ENCODE measurements at regions not wholly inside any gene's neighbourhood (a gene's known extent, or its start where the extent isn't known, plus 50 kb on each side); places are given as distances from the start of the nearest gene placed in this dataset.

- Mint-ChIP-seq H3K4me3 (ENCODE audit: low read depth, unreplicated experiment) (no peak overlapping the region), H3K36me3 (ENCODE audit: insufficient read depth, unreplicated experiment) (no peaks in the 10 kb centered on the region), H3K9me3 (ENCODE audit: low read depth, unreplicated experiment) (no peaks in the 10 kb centered on the region), H3K4me1 (ENCODE audit: low read depth, unreplicated experiment) (no peaks in the 10 kb centered on the region), H3K27me3 (ENCODE audit: unreplicated experiment) (no peaks in the 10 kb centered on the region), H3K27ac (ENCODE audit: unreplicated experiment) (no peak overlapping the region)
- intact Hi-C loops (cut with micrococcal nuclease; ENCODE audit: unreplicated experiment), result no loop called here
- TF ChIP-seq, protein P1, sequence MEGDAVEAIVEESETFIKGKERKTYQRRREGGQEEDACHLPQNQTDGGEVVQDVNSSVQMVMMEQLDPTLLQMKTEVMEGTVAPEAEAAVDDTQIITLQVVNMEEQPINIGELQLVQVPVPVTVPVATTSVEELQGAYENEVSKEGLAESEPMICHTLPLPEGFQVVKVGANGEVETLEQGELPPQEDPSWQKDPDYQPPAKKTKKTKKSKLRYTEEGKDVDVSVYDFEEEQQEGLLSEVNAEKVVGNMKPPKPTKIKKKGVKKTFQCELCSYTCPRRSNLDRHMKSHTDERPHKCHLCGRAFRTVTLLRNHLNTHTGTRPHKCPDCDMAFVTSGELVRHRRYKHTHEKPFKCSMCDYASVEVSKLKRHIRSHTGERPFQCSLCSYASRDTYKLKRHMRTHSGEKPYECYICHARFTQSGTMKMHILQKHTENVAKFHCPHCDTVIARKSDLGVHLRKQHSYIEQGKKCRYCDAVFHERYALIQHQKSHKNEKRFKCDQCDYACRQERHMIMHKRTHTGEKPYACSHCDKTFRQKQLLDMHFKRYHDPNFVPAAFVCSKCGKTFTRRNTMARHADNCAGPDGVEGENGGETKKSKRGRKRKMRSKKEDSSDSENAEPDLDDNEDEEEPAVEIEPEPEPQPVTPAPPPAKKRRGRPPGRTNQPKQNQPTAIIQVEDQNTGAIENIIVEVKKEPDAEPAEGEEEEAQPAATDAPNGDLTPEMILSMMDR (IDR thresholded peaks at IDR 0.05; ENCODE audit: unreplicated experiment), result no peak
- BruUV-seq (replicated peaks), result no TSS peak
- no peak for DNase-seq
- CTCF ChIA-PET, result no interaction called here
These were observed 446.2 kb downstream of the PLK2 start for GRCh38 chr5:58013542-58014258.

DNA sequence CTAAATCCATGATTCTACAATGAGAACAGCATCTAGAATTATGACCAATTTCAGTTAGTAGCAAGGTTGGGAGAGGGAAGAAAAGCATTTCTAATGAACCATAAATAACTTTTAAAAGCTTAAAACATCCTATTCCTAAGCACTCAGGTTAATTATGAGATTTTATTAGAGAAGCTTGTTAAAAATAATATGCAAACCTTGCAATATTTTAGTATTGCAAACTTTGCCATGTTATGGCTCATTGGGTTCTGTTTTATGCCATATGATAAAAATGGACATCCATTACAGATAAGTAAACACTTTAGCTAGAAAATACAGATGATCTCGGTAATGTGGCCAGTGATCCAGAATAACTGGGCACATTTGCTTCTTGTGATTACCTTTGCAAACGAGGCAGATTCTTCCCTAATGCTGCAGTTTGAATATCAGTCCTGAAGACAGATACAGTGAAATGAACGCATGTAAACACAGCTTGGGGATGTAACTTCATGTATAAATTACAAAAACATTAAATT lies 447.0 kb downstream of the PLK2 start:
- no TSS peak for BruUV-seq (replicated peaks)
- intact Hi-C loops (cut with micrococcal nuclease; ENCODE audit: unreplicated experiment), result no loop called here
- H3K4me3 Mint-ChIP-seq (ENCODE audit: low read depth, unreplicated experiment), result no peak overlapping the region
- H3K9me3 Mint-ChIP-seq (ENCODE audit: low read depth, unreplicated experiment), result no peaks in the 10 kb centered on the region
- H3K27ac Mint-ChIP-seq (ENCODE audit: unreplicated experiment), result no peak overlapping the region
- CTCF ChIA-PET, result interaction anchor here (0.6 kb wide), 2 partner anchors 252 to 457 kb away, joined by 3 to 4 read pairs; no protein-coding TSS in a partner anchor
- DNase-seq, result no peak
- TF ChIP-seq, protein P1 (IDR thresholded peaks at IDR 0.05; ENCODE audit: unreplicated experiment), result no peak
- H3K36me3 Mint-ChIP-seq (ENCODE audit: insufficient read depth, unreplicated experiment), result no peaks in the 10 kb centered on the region
- no peaks in the 10 kb centered on the region for H3K4me1 Mint-ChIP-seq (ENCODE audit: low read depth, unreplicated experiment)
- no peaks in the 10 kb centered on the region for H3K27me3 Mint-ChIP-seq (ENCODE audit: unreplicated experiment)

GRCh38 chr5:58012102-58012501 lies 447.8 kb downstream of the PLK2 start:
- H3K9me3 Mint-ChIP-seq (ENCODE audit: low read depth, unreplicated experiment), result no peaks in the 10 kb centered on the region
- BruUV-seq (replicated peaks), result no TSS peak
- no peak overlapping the region for H3K27ac Mint-ChIP-seq (ENCODE audit: unreplicated experiment)
- intact Hi-C loops (cut with micrococcal nuclease; ENCODE audit: unreplicated experiment), result no loop called here
- no peak for DNase-seq
- H3K4me1 Mint-ChIP-seq (ENCODE audit: low read depth, unreplicated experiment), result no peaks in the 10 kb centered on the region
- H3K27me3 Mint-ChIP-seq (ENCODE audit: unreplicated experiment), result no peaks in the 10 kb centered on the region
- H3K4me3 Mint-ChIP-seq (ENCODE audit: low read depth, unreplicated experiment), result no peak overlapping the region
- no peaks in the 10 kb centered on the region for H3K36me3 Mint-ChIP-seq (ENCODE audit: insufficient read depth, unreplicated experiment)
- CTCF ChIA-PET, result interaction anchor here (0.6 kb wide), 1 partner anchor 253 kb away, joined by 3 read pairs; no protein-coding TSS in a partner anchor
- TF ChIP-seq, protein P1 (IDR thresholded peaks at IDR 0.05; ENCODE audit: unreplicated experiment), result no peak

DNA sequence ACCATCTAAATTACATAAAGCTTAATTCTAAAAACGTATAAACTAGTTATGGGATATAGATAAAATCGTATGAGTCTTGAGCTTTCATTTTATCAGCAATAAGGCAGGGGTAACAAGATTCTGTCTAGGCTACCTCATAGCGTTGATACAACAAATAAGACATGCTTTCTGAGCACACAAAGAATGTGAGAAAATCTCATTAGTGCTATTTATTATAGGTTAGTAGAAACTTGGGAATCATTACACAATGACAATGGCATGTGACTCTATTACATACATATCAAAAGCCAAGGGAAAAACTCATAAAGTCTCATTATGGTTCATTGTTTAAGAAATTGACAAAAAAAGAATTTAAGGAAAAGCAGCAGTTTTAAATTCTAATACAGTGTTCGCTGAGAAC lies 448.6 kb downstream of the PLK2 start:
- H3K4me3 Mint-ChIP-seq (ENCODE audit: low read depth, unreplicated experiment), result no peak overlapping the region
- DNase-seq, result no peak
- no TSS peak for BruUV-seq (replicated peaks)
- H3K4me1 Mint-ChIP-seq (ENCODE audit: low read depth, unreplicated experiment), result no peaks in the 10 kb centered on the region
- TF ChIP-seq, protein P1 (IDR thresholded peaks at IDR 0.05; ENCODE audit: unreplicated experiment), result no peak
- H3K27ac Mint-ChIP-seq (ENCODE audit: unreplicated experiment), result no peak overlapping the region
- intact Hi-C loops (cut with micrococcal nuclease; ENCODE audit: unreplicated experiment), result no loop called here
- H3K27me3 Mint-ChIP-seq (ENCODE audit: unreplicated experiment), result no peaks in the 10 kb centered on the region
- CTCF ChIA-PET, result no interaction called here
- H3K9me3 Mint-ChIP-seq (ENCODE audit: low read depth, unreplicated experiment), result no peaks in the 10 kb centered on the region
- H3K36me3 Mint-ChIP-seq (ENCODE audit: insufficient read depth, unreplicated experiment), result no peaks in the 10 kb centered on the region
